Naive thymus-derived CD4-positive, alpha-beta T cell (primary cell): ENCODE measurements at regions not wholly inside any gene's neighbourhood (a gene's known extent, or its start where the extent isn't known, plus 50 kb on each side); places are given as distances from the start of the nearest gene placed in this dataset.

ENCODE experiments used
- ATAC-seq: fragments of 150-1000 bp; cut with Tn5 transposase; 2 replicates; pipeline ENCODE4 v1.10.0; 2021; ENCODE audit warnings: mild to moderate bottlenecking, moderate library complexity
- CTCF ChIA-PET: fragments of 350-600 bp; sonication (Branson Sonifier 250); formaldehyde crosslinking; loops from one replicate; lab custom pipeline; 2021; ENCODE audit warnings: antibody characterized with exemption; lab: Charles Lee
- POLR2A ChIA-PET: fragments of 350-600 bp; sonication (Branson Sonifier 250); formaldehyde crosslinking; loops from one replicate; lab custom pipeline; 2021; ENCODE audit warnings: antibody characterized with exemption, inconsistent platforms; lab: Charles Lee
- DNase-seq, 9 donors: peaks; one replicate each; pipeline versions ENCODE4 v3.0.0 to v3.0.0-alpha.2; 2020 to 2022; ENCODE audit warnings: mixed read lengths in 1 of 9
- H3K27ac ChIP-seq: one replicate; pipeline ENCODE4 v1.7.0; 2013; ENCODE audit warnings: mild to moderate bottlenecking, low read depth, low read length, moderate library complexity
- H3K27me3 ChIP-seq, 2 donors: one replicate each; pipeline ENCODE4 v1.7.0; 2013; ENCODE audit warnings: low read length in 2 of 2, mild to moderate bottlenecking in 2 of 2, moderate library complexity in 2 of 2; ENCODE audit not compliant: control insufficient read depth in 2 of 2, insufficient read depth in 2 of 2
- H3K36me3 ChIP-seq, 3 experiments: 1 replicate in 2 of 3; 2 replicates in 1 of 3; pipeline ENCODE4 v1.7.0; 2013; ENCODE audit warnings: low read length in 3 of 3, mild to moderate bottlenecking in 3 of 3, moderate library complexity in 1 of 3; ENCODE audit not compliant: insufficient read depth in 3 of 3, control insufficient read depth in 2 of 3
- H3K4me1 ChIP-seq, 2 donors: one replicate each; pipeline ENCODE4 v1.7.0; 2013; ENCODE audit warnings: low read length in 2 of 2, mild to moderate bottlenecking in 2 of 2, moderate library complexity in 1 of 2; ENCODE audit not compliant: control insufficient read depth in 2 of 2, insufficient read depth in 2 of 2
- H3K4me3 ChIP-seq: 2 replicates; pipeline ENCODE4 v1.7.0; 2013; ENCODE audit warnings: mild to moderate bottlenecking, low read length
- H3K9me3 ChIP-seq, 3 experiments: 1 replicate in 2 of 3; 2 replicates in 1 of 3; pipeline ENCODE4 v1.7.0; 2013; ENCODE audit warnings: low read length in 3 of 3; ENCODE audit not compliant: control insufficient read depth in 2 of 3
- H3K27ac Mint-ChIP-seq, 9 donors: one replicate each; pipeline ENCODE4 v1.8.0; 2020 to 2022; ENCODE audit warnings: mixed read lengths in 9 of 9, mild to moderate bottlenecking in 8 of 9, moderate library complexity in 5 of 9, inconsistent platforms in 2 of 9
- H3K27me3 Mint-ChIP-seq, 5 donors: one replicate each; pipeline ENCODE4 v1.8.0; 2021 to 2022; ENCODE audit warnings: mixed read lengths in 5 of 5, mild to moderate bottlenecking in 1 of 5
- H3K36me3 Mint-ChIP-seq, 5 donors: one replicate each; pipeline ENCODE4 v1.8.0; 2020 to 2022; ENCODE audit warnings: mixed read lengths in 5 of 5, mild to moderate bottlenecking in 3 of 5, inconsistent platforms in 1 of 5
- H3K4me1 Mint-ChIP-seq, 7 donors: one replicate each; pipeline ENCODE4 v1.8.0; 2020 to 2022; ENCODE audit warnings: mixed read lengths in 7 of 7, mild to moderate bottlenecking in 3 of 7, inconsistent platforms in 1 of 7
- H3K4me3 Mint-ChIP-seq, 10 donors: one replicate each; pipeline ENCODE4 v1.8.0; 2020 to 2022; ENCODE audit warnings: mild to moderate bottlenecking in 10 of 10, mixed read lengths in 10 of 10, moderate library complexity in 6 of 10, inconsistent platforms in 2 of 10
- H3K9me3 Mint-ChIP-seq, 11 donors: one replicate each; pipeline ENCODE4 v1.8.0; 2020 to 2022; ENCODE audit warnings: mixed read lengths in 11 of 11, mild to moderate bottlenecking in 4 of 11, inconsistent platforms in 1 of 11, moderate library complexity in 1 of 11
- intact Hi-C, 2 donors: fragments of 100-400 bp; cut with micrococcal nuclease; formaldehyde crosslinking; loops; one replicate each; pipeline ENCODE4 v1.15.1; 2023

DNA sequence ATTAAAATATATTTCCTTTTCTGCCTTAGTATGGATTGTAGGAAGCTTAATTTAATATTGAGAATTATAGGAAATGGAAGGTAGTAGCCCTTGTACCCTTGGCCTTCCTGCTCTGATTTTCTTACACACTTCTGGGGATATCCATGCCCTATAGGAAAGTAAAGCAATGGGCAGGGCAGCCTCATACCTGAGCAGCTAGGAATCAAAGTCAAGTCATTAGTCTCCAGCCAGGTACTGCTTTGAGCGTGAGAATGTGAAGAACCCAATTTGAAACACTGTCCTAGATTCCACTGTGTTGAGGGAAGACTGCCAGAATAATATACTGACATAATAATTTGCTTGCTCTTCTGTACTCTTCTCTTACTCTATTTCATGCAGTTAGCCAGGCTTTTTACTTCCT, 51.0 kb upstream of the L3MBTL3 start:
- Mint-ChIP-seq H3K27me3 (peaks cover 4 to 33% (median 14%) of the 10 kb centered on the region in 5 donors), H3K27ac (no peak overlapping the region), H3K4me3 (no peak overlapping the region), H3K36me3 (peaks cover 0 to 4% (median 0%) of the 10 kb centered on the region in 5 donors), H3K4me1 (no peaks in the 10 kb centered on the region), H3K9me3 (peaks cover 0 to 11% (median 0%) of the 10 kb centered on the region in 11 donors)
- intact Hi-C loops = no loop called here
- H3K27ac ChIP-seq = no peak overlapping the region
- no peaks in the 10 kb centered on the region for H3K4me1 ChIP-seq
- no peak for ATAC-seq
- H3K36me3 ChIP-seq = no peaks in the 10 kb centered on the region
- no peak for DNase-seq
- POLR2A ChIA-PET = no interaction called here
- CTCF ChIA-PET = no interaction called here
- H3K9me3 ChIP-seq = no peaks in the 10 kb centered on the region
- no peaks in the 10 kb centered on the region for H3K27me3 ChIP-seq
- no peak overlapping the region for H3K4me3 ChIP-seq

DNA sequence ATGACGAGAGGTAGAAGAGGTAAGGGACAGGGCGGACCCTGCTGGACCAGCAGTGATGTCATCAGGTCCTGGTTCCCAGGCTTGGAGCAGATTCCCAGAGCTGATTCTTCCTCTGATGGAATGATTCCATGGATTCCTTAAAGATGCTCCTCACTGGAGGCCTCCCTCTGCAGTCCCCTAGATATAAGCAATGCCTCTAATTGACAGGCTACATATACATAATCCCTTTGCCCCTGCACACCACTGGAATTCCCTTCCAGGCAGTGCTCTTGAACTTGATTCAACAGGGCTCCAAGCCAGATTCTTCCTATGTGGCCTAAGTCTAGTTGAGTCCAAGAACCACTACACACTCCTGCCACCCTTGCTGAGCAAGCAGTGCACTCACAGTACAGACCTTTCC, 52.3 kb upstream of the L3MBTL3 start:
- Mint-ChIP-seq H3K4me3 (no peak overlapping the region), H3K36me3 (peaks cover 0 to 4% (median 0%) of the 10 kb centered on the region in 5 donors), H3K9me3 (peaks cover 0 to 11% (median 0%) of the 10 kb centered on the region in 11 donors), H3K27ac (no peak overlapping the region), H3K27me3 (peaks cover 4 to 29% (median 14%) of the 10 kb centered on the region in 5 donors), H3K4me1 (no peaks in the 10 kb centered on the region)
- Histone ChIP-seq H3K4me1 (no peaks in the 10 kb centered on the region), H3K27ac (no peak overlapping the region), H3K36me3 (no peaks in the 10 kb centered on the region), H3K27me3 (no peaks in the 10 kb centered on the region), H3K9me3 (no peaks in the 10 kb centered on the region), H3K4me3 (no peak overlapping the region)
- ATAC-seq (no peak), DNase-seq (no peak)
- intact Hi-C loops = no loop called here
- ChIA-PET CTCF (no interaction called here), POLR2A (no interaction called here)

GRCh38 chr6:129965096-129965495, 53.3 kb upstream of the L3MBTL3 start:
- no peak overlapping the region for H3K4me3 ChIP-seq
- Mint-ChIP-seq H3K4me1 (no peaks in the 10 kb centered on the region), H3K27me3 (peaks cover 4 to 26% (median 12%) of the 10 kb centered on the region in 5 donors), H3K36me3 (peaks cover 0 to 4% (median 0%) of the 10 kb centered on the region in 5 donors), H3K4me3 (no peak overlapping the region), H3K27ac (no peak overlapping the region), H3K9me3 (peaks cover 0 to 11% (median 0%) of the 10 kb centered on the region in 11 donors)
- intact Hi-C loops = no loop called here
- H3K27me3 ChIP-seq = no peaks in the 10 kb centered on the region
- DNase-seq (no peak), ATAC-seq (no peak)
- H3K4me1 ChIP-seq = no peaks in the 10 kb centered on the region
- no peak overlapping the region for H3K27ac ChIP-seq
- POLR2A ChIA-PET = interaction anchor here (0.7 kb wide), 1 partner anchor 504 kb away, joined by 3 read pairs; no protein-coding TSS in a partner anchor
- no peaks in the 10 kb centered on the region for H3K36me3 ChIP-seq
- no peaks in the 10 kb centered on the region for H3K9me3 ChIP-seq
- CTCF ChIA-PET = no interaction called here

DNA sequence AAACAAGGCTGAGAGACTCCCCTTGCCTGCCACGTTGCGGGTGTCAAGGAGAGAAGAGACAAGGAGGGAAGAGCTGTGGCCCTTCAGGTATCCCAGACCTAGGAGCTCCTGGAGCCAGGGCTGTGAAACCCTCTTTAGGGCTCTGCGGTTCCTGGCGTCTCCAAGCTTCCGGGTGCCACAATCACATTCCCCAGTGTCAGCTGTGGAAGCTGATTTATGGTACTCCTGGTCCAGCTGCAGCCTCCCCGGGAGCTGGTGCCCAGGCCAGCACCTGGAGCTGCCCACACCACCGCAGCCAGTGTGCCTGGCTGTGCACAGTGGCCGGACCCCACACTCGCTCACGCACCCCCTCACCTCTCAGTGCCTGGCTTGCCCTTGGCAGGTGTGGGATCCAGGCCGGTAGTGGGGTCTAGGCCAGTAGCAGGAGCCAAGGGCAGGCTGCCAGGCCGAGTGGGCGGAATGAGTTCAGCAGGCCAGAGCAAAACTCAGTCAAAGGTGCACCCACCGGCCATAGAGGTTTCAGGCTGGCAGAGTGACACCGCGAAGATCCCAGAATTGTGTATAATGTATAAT, 58.9 kb upstream of the L3MBTL3 start:
- Mint-ChIP-seq H3K9me3 (peaks cover 0 to 9% (median 0%) of the 10 kb centered on the region in 11 donors), H3K4me1 (no peaks in the 10 kb centered on the region), H3K36me3 (peaks cover 0 to 4% (median 0%) of the 10 kb centered on the region in 5 donors), H3K27me3 (peaks cover 1 to 9% (median 6%) of the 10 kb centered on the region in 5 donors), H3K27ac (no peak overlapping the region), H3K4me3 (no peak overlapping the region)
- ATAC-seq (no peak), DNase-seq (no peak)
- Histone ChIP-seq H3K4me1 (no peaks in the 10 kb centered on the region), H3K27ac (no peak overlapping the region), H3K9me3 (no peaks in the 10 kb centered on the region), H3K4me3 (no peak overlapping the region), H3K36me3 (no peaks in the 10 kb centered on the region), H3K27me3 (no peaks in the 10 kb centered on the region)
- ChIA-PET CTCF (no interaction called here), POLR2A (no interaction called here)
- intact Hi-C loops = no loop called here

GRCh38 chr6:129957941-129958898, 60.2 kb upstream of the L3MBTL3 start:
- H3K36me3 Mint-ChIP-seq = no peaks in the 10 kb centered on the region
- peaks cover 0 to 4% (median 0%) of the 10 kb centered on the region in 5 donors for H3K27me3 Mint-ChIP-seq
- no peak overlapping the region for H3K27ac Mint-ChIP-seq
- H3K4me1 Mint-ChIP-seq = no peaks in the 10 kb centered on the region
- CTCF ChIA-PET = no interaction called here
- H3K9me3 Mint-ChIP-seq = peaks cover 0 to 1% (median 0%) of the 10 kb centered on the region in 11 donors
- Histone ChIP-seq H3K4me3 (no peak overlapping the region), H3K27me3 (no peaks in the 10 kb centered on the region), H3K36me3 (no peaks in the 10 kb centered on the region), H3K27ac (no peak overlapping the region), H3K4me1 (no peaks in the 10 kb centered on the region), H3K9me3 (no peaks in the 10 kb centered on the region)
- DNase-seq (no peak), ATAC-seq (no peak)
- H3K4me3 Mint-ChIP-seq = no peak overlapping the region
- intact Hi-C loops = no loop called here
- POLR2A ChIA-PET = no interaction called here

DNA sequence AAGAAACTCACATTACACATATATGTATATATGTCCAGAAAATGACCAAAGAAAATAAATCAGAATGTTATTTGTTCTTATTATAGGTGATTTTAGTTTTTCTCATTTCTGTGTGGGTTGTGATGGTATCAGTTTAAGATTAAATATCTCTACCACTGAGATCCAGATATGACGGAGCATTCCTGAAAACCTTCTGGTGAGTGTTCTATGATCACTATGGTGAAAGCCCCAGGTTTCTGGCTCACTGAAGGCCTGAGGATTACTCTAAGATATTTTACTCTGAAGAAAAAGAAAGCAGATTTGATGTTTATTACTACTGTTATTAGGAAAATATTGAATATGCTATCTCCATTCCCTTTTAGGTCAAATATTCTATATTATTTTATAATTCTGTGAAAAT, 62.8 kb upstream of the L3MBTL3 start:
- POLR2A ChIA-PET = no interaction called here
- Mint-ChIP-seq H3K4me3 (no peak overlapping the region), H3K4me1 (peaks cover 0 to 1% (median 0%) of the 10 kb centered on the region in 7 donors), H3K36me3 (no peaks in the 10 kb centered on the region), H3K27ac (no peak overlapping the region), H3K9me3 (peaks cover 0 to 1% (median 0%) of the 10 kb centered on the region in 11 donors), H3K27me3 (peaks cover 0 to 7% (median 4%) of the 10 kb centered on the region in 5 donors)
- no peak for ATAC-seq
- Histone ChIP-seq H3K27ac (no peak overlapping the region), H3K4me1 (no peaks in the 10 kb centered on the region), H3K27me3 (no peaks in the 10 kb centered on the region), H3K36me3 (no peaks in the 10 kb centered on the region), H3K9me3 (no peaks in the 10 kb centered on the region), H3K4me3 (no peak overlapping the region)
- intact Hi-C loops = no loop called here
- DNase-seq = no peak
- CTCF ChIA-PET = no interaction called here
